Esophagus squamous epithelium (tissue), 5 donors: ENCODE measurements at regions not wholly inside any gene's neighbourhood (a gene's known extent, or its start where the extent isn't known, plus 50 kb on each side); places are given as distances from the start of the nearest gene placed in this dataset.

ENCODE experiments used
- DNase-seq: peaks from one replicate; lab custom pipeline; 2025; lab: John Stamatoyannopoulos, UW
- H3K27ac ChIP-seq, 4 donors: fragments of 200-600 bp; sonication (generic); one replicate each; pipeline ENCODE4 v1.5.1; 2016 to 2019; ENCODE audit warnings: mild to moderate bottlenecking in 1 of 4
- H3K27me3 ChIP-seq, 4 donors: fragments of 200-600 bp; sonication (generic); 1 replicate in 3 of 4; 2 replicates in 1 of 4; pipeline versions ENCODE4 v1.5.1 to v1.6.0; 2017 to 2021; ENCODE audit warnings: antibody characterized with exemption in 1 of 4
- H3K36me3 ChIP-seq, 3 donors: fragments of 200-600 bp; sonication (generic); one replicate each; pipeline ENCODE4 v1.5.1; 2016 to 2019
- H3K4me1 ChIP-seq, 3 donors: fragments of 200-600 bp; sonication (generic); one replicate each; pipeline ENCODE4 v1.5.1; 2017 to 2019
- H3K4me3 ChIP-seq, 4 donors: fragments of 200-600 bp; sonication (generic); 1 replicate in 3 of 4; 2 replicates in 1 of 4; pipeline ENCODE4 v1.5.1; 2016 to 2019; ENCODE audit warnings: mild to moderate bottlenecking in 2 of 4, moderate library complexity in 1 of 4
- H3K9me3 ChIP-seq, 3 donors: fragments of 200-600 bp; sonication (generic); one replicate each; pipeline ENCODE4 v1.5.1; 2016 to 2019
- CTCF ChIP-seq, 6 experiments: fragments of 450-650 bp in 4 of 6; fragments of 200-600 bp in 2 of 6; sonication (generic) in 2 of 6; IDR thresholded peaks; one replicate each; pipeline ENCODE4 v1.5.1; 2016 to 2019; ENCODE audit warnings: antibody characterized with exemption in 6 of 6, mild to moderate bottlenecking in 4 of 6, moderate library complexity in 4 of 6
- POLR2A ChIP-seq, 4 donors: fragments of 450-650 bp; IDR thresholded peaks; one replicate each; pipeline ENCODE4 v1.6.1; 2017; ENCODE audit warnings: antibody characterized with exemption in 4 of 4, mild to moderate bottlenecking in 4 of 4, moderate library complexity in 3 of 4
- WGBS, 2 donors: methylation state at CpG; one replicate each; pipeline ENCODE4 v1.1.5; 2018; 5-methylcytosine and 5-hydroxymethylcytosine counted together
- intact Hi-C: fragments of 100-400 bp; cut with DNase I; formaldehyde crosslinking; loops from one replicate; pipeline ENCODE4 v1.15.0; 2022
- donor health status: DM: yes; HTN: yes; CAD: no.

DNA sequence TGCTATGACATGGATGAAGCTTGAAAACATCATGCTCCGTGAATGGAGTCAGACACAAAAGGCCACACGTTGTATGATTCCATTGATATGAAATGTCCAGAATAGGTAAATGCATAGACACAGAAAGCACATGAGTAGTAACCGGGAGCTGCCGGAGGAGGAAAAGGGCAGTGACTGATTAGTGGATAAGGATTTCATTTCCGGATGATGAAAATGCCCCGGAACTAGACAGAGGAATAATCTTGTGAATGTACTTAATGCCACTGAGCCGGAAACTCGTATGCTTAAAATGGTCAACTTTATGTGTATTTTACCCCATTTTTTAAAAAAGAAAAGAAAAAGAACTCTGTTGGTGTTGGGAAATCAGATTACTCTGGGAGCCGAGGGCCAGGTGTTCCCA lies 112.7 kb upstream of the FAM9B start:
- Histone ChIP-seq H3K4me3 (no peak overlapping the region), H3K36me3 (no peaks in the 10 kb centered on the region), H3K27ac (no peak overlapping the region), H3K4me1 (no peaks in the 10 kb centered on the region), H3K9me3 (no peaks in the 10 kb centered on the region), H3K27me3 (no peaks in the 10 kb centered on the region)
- intact Hi-C loops: no loop called here
- DNase-seq: no peak
- TF ChIP-seq POLR2A (IDR thresholded peaks at IDR 0.05): no peak
- WGBS, 2 donors: 87 to 88% methylated on average over 9 of the region's 9 CpGs

GRCh38 chrX:9147086-9147485 lies 113.2 kb upstream of the FAM9B start:
- DNase-seq: no peak
- Histone ChIP-seq H3K4me1 (no peaks in the 10 kb centered on the region), H3K4me3 (no peak overlapping the region), H3K36me3 (no peaks in the 10 kb centered on the region), H3K9me3 (no peaks in the 10 kb centered on the region), H3K27me3 (no peaks in the 10 kb centered on the region), H3K27ac (no peak overlapping the region)
- no peak for TF ChIP-seq CTCF (IDR thresholded peaks at IDR 0.05)
- TF ChIP-seq POLR2A (IDR thresholded peaks at IDR 0.05): no peak
- WGBS, 2 donors: 76 to 91% methylated on average over 3 of the region's 5 CpGs
- intact Hi-C loops: no loop called here

- no peak for DNase-seq
- H3K4me3 ChIP-seq: no peak overlapping the region
- TF ChIP-seq POLR2A (IDR thresholded peaks at IDR 0.05) (no peak), CTCF (IDR thresholded peaks at IDR 0.05) (no peak)
- H3K9me3 ChIP-seq: no peaks in the 10 kb centered on the region
- intact Hi-C loops: no loop called here
- H3K27me3 ChIP-seq: no peaks in the 10 kb centered on the region
- H3K36me3 ChIP-seq: no peaks in the 10 kb centered on the region
- WGBS, 2 donors: 23 to 58% methylated on average over 2 to 4 of the region's 7 CpGs
- H3K4me1 ChIP-seq: no peaks in the 10 kb centered on the region
- peak overlapping the region in 1 of 4 donors; percentile 42 for H3K27ac ChIP-seq
Observed at GRCh38 chrX:9147726-9148125, 113.8 kb upstream of the FAM9B start.

DNA sequence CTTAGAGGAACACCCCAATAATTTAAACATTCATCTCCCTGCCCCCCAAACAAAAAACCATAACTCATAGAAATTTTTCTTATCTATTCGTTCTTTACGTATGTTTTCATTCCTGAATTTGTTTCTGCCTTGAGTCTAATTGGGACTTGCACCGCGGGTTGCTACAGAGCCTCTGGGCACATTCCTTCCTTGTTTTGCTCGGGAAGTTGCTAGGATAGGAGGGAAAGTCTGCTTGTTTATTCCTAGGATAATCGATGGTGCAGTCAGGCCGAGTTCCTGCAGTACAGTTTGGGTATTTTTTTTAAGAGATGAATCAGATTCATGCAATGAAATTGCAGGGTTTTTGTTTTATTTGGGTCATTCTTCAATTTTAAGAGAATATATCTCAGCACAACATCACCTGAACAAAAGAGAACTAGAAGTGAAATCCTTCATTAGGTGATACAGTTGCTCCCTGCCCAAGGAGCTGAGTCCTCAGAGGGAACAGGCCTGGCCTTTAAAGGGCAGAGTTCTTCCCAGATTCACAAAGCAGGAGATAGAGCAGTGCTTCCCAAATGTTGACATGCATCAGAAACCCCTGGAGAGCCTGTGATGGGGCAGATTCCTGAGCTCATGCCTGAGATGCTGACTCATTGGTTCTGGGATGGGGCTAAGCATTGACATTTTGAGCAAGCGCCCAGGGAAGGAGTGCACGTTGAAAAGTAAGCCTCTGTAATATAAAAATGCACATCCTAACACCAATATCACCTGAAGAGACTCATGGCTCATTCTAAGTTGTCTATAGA lies 114.9 kb upstream of the FAM9B start:
- H3K27me3 ChIP-seq: no peaks in the 10 kb centered on the region
- no peak overlapping the region for H3K4me3 ChIP-seq
- no peaks in the 10 kb centered on the region for H3K36me3 ChIP-seq
- no peak for TF ChIP-seq POLR2A (IDR thresholded peaks at IDR 0.05)
- intact Hi-C loops: no loop called here
- 25 to 34% methylated on average over 9 of the region's 9 CpGs for WGBS, 2 donors
- DNase-seq: no peak
- H3K9me3 ChIP-seq: no peaks in the 10 kb centered on the region
- H3K4me1 ChIP-seq: no peaks in the 10 kb centered on the region
- H3K27ac ChIP-seq: peak overlapping the region in 1 of 4 donors; percentile 42

DNA sequence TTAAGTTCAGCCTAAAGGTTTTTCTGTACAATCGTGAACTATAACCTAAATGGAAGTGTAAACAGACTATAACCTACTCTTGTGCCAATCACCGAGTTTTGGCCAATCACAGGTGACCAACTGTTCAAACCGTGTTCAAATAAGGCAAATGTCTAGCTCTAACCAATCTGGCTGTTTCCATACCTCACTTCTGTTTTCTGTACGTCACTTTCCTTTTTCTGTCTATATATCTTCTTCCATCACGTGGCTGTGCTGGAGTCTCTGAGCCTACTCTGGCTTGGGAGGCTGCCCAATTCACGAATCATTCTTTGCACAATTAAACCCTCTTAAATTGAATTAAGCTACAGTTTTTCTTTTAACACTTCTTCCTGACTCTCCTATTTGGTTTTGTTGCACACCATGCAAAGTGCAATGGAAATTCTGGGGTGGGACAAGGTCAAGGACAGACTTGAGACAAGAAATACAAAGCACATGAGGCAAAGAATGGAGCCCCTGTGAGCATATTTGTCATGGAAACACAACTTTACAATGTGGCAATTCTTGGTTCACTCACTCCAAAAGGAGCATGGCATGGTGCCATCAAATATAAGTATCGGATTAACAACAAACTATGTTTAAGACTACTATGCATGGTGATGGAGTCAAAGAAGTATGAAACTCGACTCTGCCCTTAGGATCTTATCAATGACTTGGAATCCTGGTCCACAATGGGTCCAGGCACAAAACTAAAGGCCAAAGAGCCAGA lies 115.7 kb upstream of the FAM9B start:
- H3K27me3 ChIP-seq: no peaks in the 10 kb centered on the region
- WGBS, 2 donors: 55 to 60% methylated on average over 8 of the region's 8 CpGs
- H3K4me3 ChIP-seq: no peak overlapping the region
- H3K9me3 ChIP-seq: no peaks in the 10 kb centered on the region
- H3K4me1 ChIP-seq: no peaks in the 10 kb centered on the region
- TF ChIP-seq CTCF (IDR thresholded peaks at IDR 0.05) (no peak), POLR2A (IDR thresholded peaks at IDR 0.05) (no peak)
- intact Hi-C loops: no loop called here
- no peak for DNase-seq
- peak overlapping the region in 1 of 4 donors; percentile 42 for H3K27ac ChIP-seq
- no peaks in the 10 kb centered on the region for H3K36me3 ChIP-seq

DNA sequence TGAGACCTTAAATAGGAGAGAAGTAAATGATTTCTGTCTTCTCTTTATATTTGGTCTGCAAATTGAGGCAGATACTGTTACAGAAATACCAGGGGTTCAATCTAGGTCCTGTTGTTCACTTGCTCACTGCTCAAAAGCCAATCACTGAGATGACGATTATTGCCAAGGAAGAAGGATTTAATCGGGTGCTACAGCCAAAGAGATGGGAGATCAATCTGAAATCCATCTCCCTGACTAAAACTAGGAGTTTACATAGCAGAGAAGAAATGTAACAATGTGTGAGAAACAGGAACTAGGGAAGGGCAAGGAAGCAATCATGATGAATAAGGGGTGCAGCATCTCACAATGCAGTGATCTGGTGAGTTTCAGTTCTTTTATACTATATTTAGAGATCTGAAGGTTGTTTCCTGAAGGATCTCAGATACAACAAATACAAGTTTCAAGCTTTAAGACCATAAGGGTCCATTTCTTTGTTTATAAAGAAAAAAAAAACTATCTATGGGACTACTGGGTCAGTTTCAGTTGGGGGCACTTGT lies 117.9 kb upstream of the FAM9B start:
- DNase-seq: no peak
- Histone ChIP-seq H3K4me3 (no peak overlapping the region), H3K27me3 (no peaks in the 10 kb centered on the region), H3K36me3 (no peaks in the 10 kb centered on the region), H3K9me3 (no peaks in the 10 kb centered on the region), H3K4me1 (no peaks in the 10 kb centered on the region), H3K27ac (no peak overlapping the region)
- intact Hi-C loops: no loop called here
- 80 to 83% methylated on average over 1 to 2 of the region's 2 CpGs for WGBS, 2 donors
- TF ChIP-seq POLR2A (IDR thresholded peaks at IDR 0.05) (no peak), CTCF (IDR thresholded peaks at IDR 0.05) (no peak)
